HUES6 (cell line): ENCODE measurements at regions not wholly inside any gene's neighbourhood (a gene's known extent, or its start where the extent isn't known, plus 50 kb on each side); places are given as distances from the start of the nearest gene placed in this dataset.

Experiments used
- H3K27ac ChIP-seq: 2 replicates; pipeline ENCODE4 v1.7.0; 2013; ENCODE audit warnings: low read depth, mild to moderate bottlenecking, low read length, inconsistent platforms
- H3K27me3 ChIP-seq: 2 replicates; pipeline ENCODE4 v1.6.1; 2013; ENCODE audit warnings: low read length; ENCODE audit not compliant: control insufficient read depth, insufficient read depth
- H3K36me3 ChIP-seq: 2 replicates; pipeline ENCODE4 v1.6.1; 2013; ENCODE audit warnings: low read length; ENCODE audit not compliant: control insufficient read depth, insufficient read depth
- H3K4me1 ChIP-seq: 2 replicates; pipeline ENCODE4 v1.6.1; 2013; ENCODE audit warnings: low read length; ENCODE audit not compliant: control insufficient read depth, insufficient read depth
- H3K4me3 ChIP-seq: 2 replicates; pipeline ENCODE4 v1.5.1; 2013; ENCODE audit warnings: low read depth, low read length
- H3K9ac ChIP-seq: one replicate; pipeline ENCODE4 v1.6.1; 2013; ENCODE audit warnings: mild to moderate bottlenecking, low read length
- H3K9me3 ChIP-seq: 2 replicates; pipeline ENCODE4 v1.6.1; 2013; ENCODE audit warnings: low read depth, low read length; ENCODE audit not compliant: control insufficient read depth, insufficient read depth

- Histone ChIP-seq H3K27me3 (peaks cover 6% of the 10 kb centered on the region; the same call in 1 of the 2 replicates), H3K4me3 (no peak overlapping the region), H3K4me1 (no peaks in the 10 kb centered on the region; the same call in 1 of the 2 replicates), H3K9me3 (no peaks in the 10 kb centered on the region), H3K9ac (no peak overlapping the region), H3K27ac (no peak overlapping the region), H3K36me3 (no peaks in the 10 kb centered on the region)
Measured at GRCh38 chr1:14254251-14254650, 344.2 kb upstream of the KAZN start.

- Histone ChIP-seq H3K27ac (no peak overlapping the region), H3K36me3 (no peaks in the 10 kb centered on the region), H3K4me3 (no peak overlapping the region), H3K9ac (no peak overlapping the region), H3K9me3 (no peaks in the 10 kb centered on the region), H3K27me3 (peaks cover 9% of the 10 kb centered on the region; the same call in 1 of the 2 replicates), H3K4me1 (no peaks in the 10 kb centered on the region; the same call in 1 of the 2 replicates)
Measured at GRCh38 chr1:14255233-14255632, 343.3 kb upstream of the KAZN start.

- H3K36me3 ChIP-seq: no peaks in the 10 kb centered on the region
- H3K9ac ChIP-seq: no peak overlapping the region
- H3K9me3 ChIP-seq: no peaks in the 10 kb centered on the region
- no peak overlapping the region for H3K4me3 ChIP-seq
- H3K27me3 ChIP-seq: peaks cover 9% of the 10 kb centered on the region; the same call in 1 of the 2 replicates
- no peak overlapping the region for H3K27ac ChIP-seq
- H3K4me1 ChIP-seq: no peaks in the 10 kb centered on the region; the same call in 1 of the 2 replicates
Measured at GRCh38 chr1:14255711-14256110, 342.8 kb upstream of the KAZN start.

- H3K9me3 ChIP-seq: no peaks in the 10 kb centered on the region
- peaks cover 18% of the 10 kb centered on the region for H3K27me3 ChIP-seq
- no peaks in the 10 kb centered on the region; the same call in 1 of the 2 replicates for H3K4me1 ChIP-seq
- no peak overlapping the region for H3K4me3 ChIP-seq
- no peak overlapping the region for H3K27ac ChIP-seq
- no peak overlapping the region for H3K9ac ChIP-seq
- H3K36me3 ChIP-seq: no peaks in the 10 kb centered on the region
Measured at GRCh38 chr1:14259191-14259757, 339.2 kb upstream of the KAZN start.

- no peak overlapping the region for H3K27ac ChIP-seq
- H3K9ac ChIP-seq: no peak overlapping the region
- H3K4me3 ChIP-seq: no peak overlapping the region
- no peaks in the 10 kb centered on the region for H3K9me3 ChIP-seq
- H3K4me1 ChIP-seq: no peaks in the 10 kb centered on the region; the same call in 1 of the 2 replicates
- H3K36me3 ChIP-seq: no peaks in the 10 kb centered on the region
- peaks cover 26% of the 10 kb centered on the region for H3K27me3 ChIP-seq
Measured at GRCh38 chr1:14260480-14260879, 338.0 kb upstream of the KAZN start.

GRCh38 chr1:14261395-14261794, 337.1 kb upstream of the KAZN start:
- Histone ChIP-seq H3K4me3 (no peak overlapping the region), H3K9me3 (no peaks in the 10 kb centered on the region), H3K27ac (no peak overlapping the region), H3K9ac (no peak overlapping the region), H3K36me3 (no peaks in the 10 kb centered on the region), H3K4me1 (no peaks in the 10 kb centered on the region), H3K27me3 (peaks cover 32% of the 10 kb centered on the region)

GRCh38 chr1:14262637-14263036, 335.8 kb upstream of the KAZN start:
- Histone ChIP-seq H3K9me3 (no peaks in the 10 kb centered on the region), H3K36me3 (no peaks in the 10 kb centered on the region), H3K9ac (no peak overlapping the region), H3K4me1 (no peaks in the 10 kb centered on the region), H3K4me3 (no peak overlapping the region), H3K27ac (no peak overlapping the region), H3K27me3 (peaks cover 32% of the 10 kb centered on the region)

GRCh38 chr1:14263225-14263624, 335.3 kb upstream of the KAZN start:
- H3K4me1 ChIP-seq: no peaks in the 10 kb centered on the region
- H3K9ac ChIP-seq: no peak overlapping the region
- no peaks in the 10 kb centered on the region for H3K36me3 ChIP-seq
- no peaks in the 10 kb centered on the region for H3K9me3 ChIP-seq
- no peak overlapping the region for H3K4me3 ChIP-seq
- H3K27ac ChIP-seq: no peak overlapping the region
- peaks cover 32% of the 10 kb centered on the region for H3K27me3 ChIP-seq

- Histone ChIP-seq H3K27me3 (peaks cover 32% of the 10 kb centered on the region), H3K27ac (no peak overlapping the region), H3K4me3 (no peak overlapping the region), H3K36me3 (no peaks in the 10 kb centered on the region), H3K9ac (no peak overlapping the region), H3K9me3 (no peaks in the 10 kb centered on the region), H3K4me1 (no peaks in the 10 kb centered on the region)
Measured at GRCh38 chr1:14263671-14264070, 334.8 kb upstream of the KAZN start.

- H3K36me3 ChIP-seq: no peaks in the 10 kb centered on the region
- H3K4me3 ChIP-seq: no peak overlapping the region
- no peak overlapping the region for H3K9ac ChIP-seq
- no peak overlapping the region for H3K27ac ChIP-seq
- H3K27me3 ChIP-seq: peaks cover 31% of the 10 kb centered on the region
- no peaks in the 10 kb centered on the region for H3K9me3 ChIP-seq
- H3K4me1 ChIP-seq: no peaks in the 10 kb centered on the region
Measured at GRCh38 chr1:14265495-14265894, 333.0 kb upstream of the KAZN start.

GRCh38 chr1:14267991-14268390, 330.5 kb upstream of the KAZN start:
- Histone ChIP-seq H3K36me3 (no peaks in the 10 kb centered on the region), H3K4me1 (no peaks in the 10 kb centered on the region), H3K4me3 (no peak overlapping the region), H3K9ac (no peak overlapping the region), H3K27me3 (peaks cover 23% of the 10 kb centered on the region), H3K9me3 (peaks cover 6% of the 10 kb centered on the region), H3K27ac (no peak overlapping the region)
